ENCODE measurements at regions not wholly inside any gene's neighbourhood (a gene's known extent, or its start where the extent isn't known, plus 50 kb on each side); places are given as distances from the start of the nearest gene placed in this dataset.

DNA sequence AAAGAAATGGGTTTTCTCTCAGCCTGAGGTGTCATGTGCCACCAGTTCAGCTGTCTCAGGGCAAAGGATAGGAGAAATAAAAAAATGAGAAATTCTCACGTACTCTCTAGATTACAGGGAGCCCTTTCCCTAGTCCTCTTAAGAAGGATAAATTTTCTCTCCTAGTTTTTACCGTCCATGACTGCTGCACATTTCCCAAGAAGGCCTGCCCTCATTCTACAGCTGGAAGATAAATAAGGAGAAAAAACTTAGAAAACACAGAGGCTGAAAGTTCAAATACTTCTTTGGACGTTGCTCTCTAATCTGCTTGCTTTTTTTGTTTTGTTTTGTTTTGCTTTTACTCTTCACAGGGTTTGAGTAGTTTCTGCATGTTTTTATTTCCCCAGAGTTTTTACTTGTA is 211.9 kb downstream of the DCAF12L2 start:
- Mint-ChIP-seq H3K9me3 (no peaks in the 10 kb centered on the region), H3K27ac (ENCODE audit: unreplicated experiment) (no peak overlapping the region), H3K4me3 (no peak overlapping the region), H3K4me1 (no peaks in the 10 kb centered on the region), H3K36me3 (ENCODE audit: low read depth) (no peaks in the 10 kb centered on the region), H3K27me3 (ENCODE audit: low read depth) (no peaks in the 10 kb centered on the region)
- TF ChIP-seq, protein P1, sequence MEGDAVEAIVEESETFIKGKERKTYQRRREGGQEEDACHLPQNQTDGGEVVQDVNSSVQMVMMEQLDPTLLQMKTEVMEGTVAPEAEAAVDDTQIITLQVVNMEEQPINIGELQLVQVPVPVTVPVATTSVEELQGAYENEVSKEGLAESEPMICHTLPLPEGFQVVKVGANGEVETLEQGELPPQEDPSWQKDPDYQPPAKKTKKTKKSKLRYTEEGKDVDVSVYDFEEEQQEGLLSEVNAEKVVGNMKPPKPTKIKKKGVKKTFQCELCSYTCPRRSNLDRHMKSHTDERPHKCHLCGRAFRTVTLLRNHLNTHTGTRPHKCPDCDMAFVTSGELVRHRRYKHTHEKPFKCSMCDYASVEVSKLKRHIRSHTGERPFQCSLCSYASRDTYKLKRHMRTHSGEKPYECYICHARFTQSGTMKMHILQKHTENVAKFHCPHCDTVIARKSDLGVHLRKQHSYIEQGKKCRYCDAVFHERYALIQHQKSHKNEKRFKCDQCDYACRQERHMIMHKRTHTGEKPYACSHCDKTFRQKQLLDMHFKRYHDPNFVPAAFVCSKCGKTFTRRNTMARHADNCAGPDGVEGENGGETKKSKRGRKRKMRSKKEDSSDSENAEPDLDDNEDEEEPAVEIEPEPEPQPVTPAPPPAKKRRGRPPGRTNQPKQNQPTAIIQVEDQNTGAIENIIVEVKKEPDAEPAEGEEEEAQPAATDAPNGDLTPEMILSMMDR (conservative IDR thresholded peaks at IDR 0.05), result no peak
- DNase-seq (ENCODE audit: low read depth, low spot score), result no peak

DNA sequence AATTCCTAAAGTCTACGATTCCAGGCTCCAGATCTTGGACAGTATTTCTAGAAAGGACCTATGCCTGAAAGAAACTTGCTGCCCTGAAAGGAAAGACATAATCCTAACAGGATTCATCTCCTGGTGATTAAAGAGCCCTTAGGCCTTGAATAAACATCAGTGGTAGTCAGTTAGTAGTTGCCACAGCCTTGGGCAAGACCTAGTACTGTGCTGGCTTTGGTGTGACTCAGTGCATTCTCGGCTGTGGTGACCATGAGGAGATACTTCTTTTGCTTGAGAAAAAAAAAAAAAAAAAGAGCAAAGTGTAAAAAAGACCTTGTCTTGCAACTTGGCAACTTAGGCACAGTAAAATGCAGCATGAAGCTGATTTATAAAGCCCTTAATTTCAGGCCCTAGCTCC is 188.2 kb downstream of the DCAF12L2 start:
- TF ChIP-seq, protein P1 (conservative IDR thresholded peaks at IDR 0.05), result no peak
- no peak overlapping the region for H3K27ac Mint-ChIP-seq (ENCODE audit: unreplicated experiment)
- H3K4me1 Mint-ChIP-seq, result no peaks in the 10 kb centered on the region
- DNase-seq (ENCODE audit: low read depth, low spot score), result no peak
- no peaks in the 10 kb centered on the region for H3K27me3 Mint-ChIP-seq (ENCODE audit: low read depth)
- peaks cover 3% of the 10 kb centered on the region for H3K9me3 Mint-ChIP-seq
- H3K36me3 Mint-ChIP-seq (ENCODE audit: low read depth), result no peaks in the 10 kb centered on the region
- no peak overlapping the region for H3K4me3 Mint-ChIP-seq

DNA sequence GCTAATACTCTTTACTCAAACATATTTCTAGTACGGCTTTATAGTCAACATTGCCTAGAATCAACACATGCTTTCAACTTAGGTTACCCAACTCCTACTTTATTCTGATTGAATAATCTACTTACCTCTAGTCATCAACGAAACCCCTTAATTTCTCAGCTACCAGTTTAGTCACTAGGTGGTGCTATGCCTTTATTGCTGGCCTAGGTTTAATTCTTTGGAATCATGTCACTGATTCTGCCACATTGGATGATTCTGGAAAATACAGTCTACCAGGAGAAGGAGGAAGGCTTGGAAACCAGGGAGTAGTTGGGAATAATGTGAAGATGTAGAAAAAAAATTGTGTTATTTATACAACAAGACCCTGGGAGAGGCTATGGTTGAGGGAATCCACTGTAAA is 167.7 kb downstream of the DCAF12L2 start:
- Mint-ChIP-seq H3K27me3 (ENCODE audit: low read depth) (no peaks in the 10 kb centered on the region), H3K4me1 (no peaks in the 10 kb centered on the region)

DNA sequence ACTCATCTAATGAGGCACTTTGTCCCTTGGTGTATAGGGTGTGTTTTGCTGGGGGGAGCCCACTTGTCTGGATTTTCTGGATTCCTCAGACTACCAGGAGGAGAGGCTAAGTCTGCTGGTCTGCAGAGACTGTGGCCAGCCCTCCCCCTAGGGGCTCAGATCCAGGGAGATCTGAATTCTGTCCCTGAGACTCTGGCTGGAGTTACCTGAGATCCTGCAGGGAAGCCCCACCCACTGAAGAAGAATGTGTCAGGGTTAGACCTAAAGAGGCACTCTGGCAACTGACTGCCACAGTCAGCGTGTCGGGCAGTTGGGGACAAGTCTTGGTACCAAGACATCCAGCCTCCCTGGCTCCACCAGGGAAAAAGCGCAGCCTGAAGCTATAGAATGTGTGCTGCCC is 138.9 kb downstream of the DCAF12L2 start:
- H3K27ac Mint-ChIP-seq (ENCODE audit: unreplicated experiment), result no peak overlapping the region
- no peaks in the 10 kb centered on the region for H3K4me1 Mint-ChIP-seq
- DNase-seq (ENCODE audit: low read depth, low spot score), result no peak
- TF ChIP-seq, protein P1 (conservative IDR thresholded peaks at IDR 0.05), result no peak
- H3K4me3 Mint-ChIP-seq, result no peak overlapping the region
- no peaks in the 10 kb centered on the region for H3K9me3 Mint-ChIP-seq
- no peaks in the 10 kb centered on the region for H3K27me3 Mint-ChIP-seq (ENCODE audit: low read depth)
- H3K36me3 Mint-ChIP-seq (ENCODE audit: low read depth), result no peaks in the 10 kb centered on the region

More for the DNA sequence above, 167.7 kb downstream of the DCAF12L2 start:
- TF ChIP-seq, protein P1 (conservative IDR thresholded peaks at IDR 0.05), result peak; percentile 73
- no peak for DNase-seq (ENCODE audit: low read depth, low spot score)
- Mint-ChIP-seq H3K36me3 (ENCODE audit: low read depth) (no peaks in the 10 kb centered on the region), H3K9me3 (no peaks in the 10 kb centered on the region), H3K27ac (ENCODE audit: unreplicated experiment) (no peak overlapping the region), H3K4me3 (no peak overlapping the region)

DNA sequence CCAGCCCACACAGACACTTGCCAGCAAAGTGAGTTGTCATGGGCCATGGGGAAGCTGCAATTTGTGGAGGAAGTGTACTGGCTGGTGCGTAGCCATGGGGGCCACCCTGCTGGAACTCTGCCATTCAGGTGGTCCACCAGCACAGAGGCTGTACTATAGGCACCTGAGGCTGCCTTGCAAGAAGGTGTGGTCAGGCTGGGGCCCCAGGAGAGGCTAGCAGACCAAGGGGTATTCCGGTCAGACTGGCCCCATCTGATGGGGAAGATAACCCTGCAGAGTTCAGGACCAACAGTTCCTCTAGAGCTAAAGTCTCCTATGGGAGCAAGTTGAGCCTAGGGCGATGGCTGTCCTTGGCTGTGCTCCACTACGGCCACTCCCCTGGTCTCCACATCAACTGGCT is 136.1 kb downstream of the DCAF12L2 start:
- no peak overlapping the region for H3K27ac Mint-ChIP-seq (ENCODE audit: unreplicated experiment)
- no peaks in the 10 kb centered on the region for H3K9me3 Mint-ChIP-seq
- H3K36me3 Mint-ChIP-seq (ENCODE audit: low read depth), result no peaks in the 10 kb centered on the region
- no peaks in the 10 kb centered on the region for H3K4me1 Mint-ChIP-seq
- TF ChIP-seq, protein P1 (conservative IDR thresholded peaks at IDR 0.05), result no peak
- H3K27me3 Mint-ChIP-seq (ENCODE audit: low read depth), result no peaks in the 10 kb centered on the region
- no peak overlapping the region for H3K4me3 Mint-ChIP-seq
- no peak for DNase-seq (ENCODE audit: low read depth, low spot score)

DNA sequence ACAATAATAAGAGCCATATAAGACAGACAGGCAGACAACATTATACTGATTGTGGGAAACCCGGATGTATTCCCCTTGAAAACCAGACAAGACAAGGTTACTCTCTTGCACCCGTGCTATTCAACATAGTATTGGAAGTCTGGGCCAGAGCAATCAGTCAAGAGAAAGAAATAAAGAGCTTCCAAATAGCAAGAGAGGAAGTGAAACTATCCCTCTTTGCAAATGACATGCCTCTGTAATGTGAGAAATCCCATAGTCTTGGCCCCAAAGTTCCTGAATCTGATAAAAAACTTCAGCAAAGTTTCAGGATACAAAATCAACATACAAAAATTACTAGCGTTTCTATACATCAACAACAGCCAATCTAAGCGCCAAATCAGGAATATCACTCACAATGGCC is 102.1 kb downstream of the DCAF12L2 start:
- H3K4me3 Mint-ChIP-seq, result no peak overlapping the region
- no peak overlapping the region for H3K27ac Mint-ChIP-seq (ENCODE audit: unreplicated experiment)
- H3K4me1 Mint-ChIP-seq, result no peaks in the 10 kb centered on the region
- peaks cover 5% of the 10 kb centered on the region for H3K9me3 Mint-ChIP-seq
- no peaks in the 10 kb centered on the region for H3K36me3 Mint-ChIP-seq (ENCODE audit: low read depth)
- TF ChIP-seq, protein P1 (conservative IDR thresholded peaks at IDR 0.05), result no peak
- DNase-seq (ENCODE audit: low read depth, low spot score), result no peak
- no peaks in the 10 kb centered on the region for H3K27me3 Mint-ChIP-seq (ENCODE audit: low read depth)
